HCT116 (cell line): ENCODE measurements at regions not wholly inside any gene's neighbourhood (a gene's known extent, or its start where the extent isn't known, plus 50 kb on each side); places are given as distances from the start of the nearest gene placed in this dataset.

ENCODE experiments used
- ATAC-seq: fragments of 200-7000 bp; cut with Tn5 transposase; 2 replicates; pipeline ENCODE4 v1.9.1; 2020; ENCODE audit warnings: mild to moderate bottlenecking, moderate library complexity
- BruUV-seq: library from RNA; stranded (reverse); fragments of 400-500 nt; replicated peaks from 2 replicates; lab custom pipeline; 2021; lab: Mats Ljungman, UMichigan
- CTCF ChIA-PET: fragments of 300-600 bp; sonication (Branson Sonifier 250); formaldehyde crosslinking; loops from one replicate; lab custom pipeline; 2021; ENCODE audit warnings: antibody characterized with exemption; lab: Charles Lee
- POLR2A ChIA-PET: fragments of 300-600, 350-600 bp; sonication (Branson Sonifier 250); formaldehyde crosslinking; loops from one replicate; lab custom pipeline; 2021; ENCODE audit warnings: antibody characterized with exemption; lab: Charles Lee
- RAD21 ChIA-PET, 2 experiments: fragments of 300-600 bp; sonication (Branson Sonifier 250); formaldehyde crosslinking; loops; one replicate each; lab custom pipeline; 2023; ENCODE audit warnings: low total read pairs in 2 of 2; ENCODE audit not compliant: uncharacterized antibody in 2 of 2, unreplicated experiment in 2 of 2, low non-redundant PET in 1 of 2; lab: Charles Lee
- DNase-seq: peaks from one replicate; pipeline ENCODE4 v3.0.0-alpha.2; 2010; ENCODE audit warnings: low read depth, low spot score
- H2AFZ ChIP-seq: fragments of 200-600 bp; shearing (Covaris generic), sonication (generic); 2 replicates; pipeline ENCODE4 v1.6.1; 2017; ENCODE audit warnings: low read depth, mixed run types, mixed read lengths, antibody characterized with exemption, low read length; ENCODE audit not compliant: poor library complexity, severe bottlenecking
- H3K27ac ChIP-seq: 2 replicates; pipeline ENCODE4 v1.5.1; 2012; ENCODE audit warnings: low read depth, low read length
- H3K27me3 ChIP-seq: fragments of 200-600 bp; sonication (generic); 2 replicates; pipeline ENCODE4 v1.6.1; 2016; ENCODE audit warnings: mixed run types, low read length, mixed read lengths; ENCODE audit not compliant: insufficient read depth
- H3K36me3 ChIP-seq, 2 experiments: fragments of 200-500 bp in 1 of 2; fragments of 200-600 bp in 1 of 2; sonication (Bioruptor generic) in 1 of 2; sonication (generic) in 1 of 2; 2 replicates each; pipeline versions ENCODE4 v1.5.1 to v1.6.1; 2014 to 2016; ENCODE audit warnings: low read length in 2 of 2, inconsistent platforms in 1 of 2, mixed read lengths in 1 of 2, mixed run types in 1 of 2; ENCODE audit not compliant: insufficient read depth in 2 of 2, control insufficient read depth in 1 of 2
- H3K4me1 ChIP-seq, 2 experiments: fragments of 200-600 bp in 1 of 2; sonication (generic) in 1 of 2; 2 replicates each; pipeline versions ENCODE4 v1.5.1 to v1.6.1; 2012 to 2017; ENCODE audit warnings: low read length in 2 of 2, inconsistent platforms in 1 of 2, mild to moderate bottlenecking in 1 of 2, mixed read lengths in 1 of 2, mixed run types in 1 of 2, moderate library complexity in 1 of 2; ENCODE audit not compliant: insufficient read depth in 2 of 2, control insufficient read depth in 1 of 2
- H3K4me2 ChIP-seq: fragments of 200-600 bp; sonication (generic); 2 replicates; pipeline ENCODE4 v1.6.1; 2017; ENCODE audit warnings: mixed run types, low read length, mixed read lengths
- H3K4me3 ChIP-seq, 2 experiments: fragments of 200-600 bp in 1 of 2; sonication (generic) in 1 of 2; replicated peaks in 1 of 2; 2 replicates each; pipeline ENCODE4 v1.5.1; 2011 to 2016; ENCODE audit warnings: low read length in 2 of 2, control low read depth in 1 of 2, low read depth in 1 of 2, mild to moderate bottlenecking in 1 of 2, mixed read lengths in 1 of 2, mixed run types in 1 of 2
- H3K79me2 ChIP-seq: fragments of 200-600 bp; sonication (generic); 2 replicates; pipeline ENCODE4 v1.6.1; 2017; ENCODE audit warnings: mild to moderate bottlenecking, mixed run types, low read length, moderate library complexity, mixed read lengths; ENCODE audit not compliant: insufficient read depth
- H3K9ac ChIP-seq: fragments of 200-600 bp; sonication (generic); 2 replicates; pipeline ENCODE4 v1.6.1; 2016; ENCODE audit warnings: low read length, mixed read lengths
- H3K9me2 ChIP-seq: fragments of 200-600 bp; sonication (generic), shearing (Covaris generic); 2 replicates; pipeline ENCODE4 v1.6.1; 2017; ENCODE audit warnings: mixed run types, mild to moderate bottlenecking, moderate library complexity; ENCODE audit not compliant: insufficient read depth
- H3K9me3 ChIP-seq, 2 experiments: fragments of 200-500 bp in 1 of 2; fragments of 200-600 bp in 1 of 2; sonication (Bioruptor generic) in 1 of 2; sonication (generic) in 1 of 2; 2 replicates each; pipeline ENCODE4 v1.6.1; 2014 to 2017; ENCODE audit warnings: low read length in 2 of 2, mixed read lengths in 2 of 2, inconsistent platforms in 1 of 2, low read depth in 1 of 2, mild to moderate bottlenecking in 1 of 2, mixed run types in 1 of 2, moderate library complexity in 1 of 2; ENCODE audit not compliant: control insufficient read depth in 1 of 2, insufficient read depth in 1 of 2
- H4K20me1 ChIP-seq: fragments of 200-600 bp; sonication (generic), shearing (Covaris generic); 2 replicates; pipeline ENCODE4 v1.6.1; 2017; ENCODE audit warnings: mixed run types, mild to moderate bottlenecking, moderate library complexity; ENCODE audit not compliant: insufficient read depth
- CBX3 ChIP-seq: IDR thresholded peaks from 2 replicates; pipeline ENCODE4 v1.6.1; 2012; ENCODE audit warnings: low read depth
- CEBPB ChIP-seq: IDR thresholded peaks from 2 replicates; pipeline ENCODE4 v1.6.1; 2012; ENCODE audit warnings: low read depth
- ELF1 ChIP-seq: IDR thresholded peaks from 2 replicates; pipeline ENCODE4 v1.6.1; 2012; ENCODE audit warnings: low read depth, borderline replicate concordance
- EZH2 ChIP-seq: fragments of 200-600 bp; sonication (generic); IDR thresholded peaks from 2 replicates; pipeline ENCODE4 v1.6.1; 2017; ENCODE audit warnings: antibody characterized with exemption, mixed run types
- EZH2phosphoT487 ChIP-seq: fragments of 200-600 bp; IDR thresholded peaks from 2 replicates; pipeline ENCODE4 v1.6.1; 2018; ENCODE audit warnings: antibody characterized with exemption, borderline replicate concordance
- FOSL1 ChIP-seq: IDR thresholded peaks from 2 replicates; pipeline ENCODE4 v1.6.1; 2012; ENCODE audit warnings: low read depth
- JUND ChIP-seq: IDR thresholded peaks from 2 replicates; pipeline ENCODE4 v1.6.1; 2012
- MAX ChIP-seq: IDR thresholded peaks from 2 replicates; pipeline ENCODE4 v1.6.1; 2012
- POLR2A ChIP-seq: IDR thresholded peaks from 2 replicates; pipeline ENCODE4 v1.7.0; 2011; ENCODE audit warnings: borderline replicate concordance; ENCODE audit not compliant: insufficient read depth, insufficient read length; ENCODE audit errors: extremely low read depth
- POLR2AphosphoS5 ChIP-seq: IDR thresholded peaks from 2 replicates; pipeline ENCODE4 v1.6.1; 2011; ENCODE audit warnings: mild to moderate bottlenecking, low read depth, low read length, moderate library complexity
- RAD21 ChIP-seq: IDR thresholded peaks from 2 replicates; pipeline ENCODE4 v1.6.1; 2012; ENCODE audit warnings: low read depth, mild to moderate bottlenecking
- SIN3A ChIP-seq: IDR thresholded peaks from 2 replicates; pipeline ENCODE4 v1.6.1; 2012; ENCODE audit warnings: low read depth
- SP1 ChIP-seq: IDR thresholded peaks from 2 replicates; pipeline ENCODE4 v1.6.1; 2012; ENCODE audit warnings: low read depth
- TCF7L2 ChIP-seq: IDR thresholded peaks from 2 replicates; pipeline ENCODE4 v1.7.0; 2011; ENCODE audit warnings: borderline replicate concordance, inconsistent platforms; ENCODE audit not compliant: insufficient read depth, insufficient read length; ENCODE audit errors: extremely low read depth
- YY1 ChIP-seq: IDR thresholded peaks from 2 replicates; pipeline ENCODE4 v1.6.1; 2011; ENCODE audit warnings: low read length, low read depth, moderate library complexity, mild to moderate bottlenecking; ENCODE audit not compliant: insufficient replicate concordance; ENCODE audit errors: extremely low read depth
- ZBTB33 ChIP-seq: IDR thresholded peaks from 2 replicates; pipeline ENCODE4 v1.6.1; 2011; ENCODE audit warnings: mild to moderate bottlenecking, low read length, moderate library complexity; ENCODE audit not compliant: insufficient replicate concordance; ENCODE audit errors: extremely low read depth
- ZFX ChIP-seq: fragments of 450-650 bp; IDR thresholded peaks from 2 replicates; pipeline ENCODE4 v1.6.1; 2017
- ZNF274 ChIP-seq: fragments of 200-500 bp; sonication (Bioruptor generic); IDR thresholded peaks from 2 replicates; pipeline ENCODE4 v1.6.1; 2014; ENCODE audit warnings: mild to moderate bottlenecking, low read depth, low read length, inconsistent platforms
- intact Hi-C: fragments of 100-400 bp; cut with micrococcal nuclease; formaldehyde crosslinking; loops from 2 replicates; pipeline ENCODE4 v1.10.0; 2022

- no peaks in the 10 kb centered on the region for H3K36me3 ChIP-seq
- DNase-seq = no peak
- no peak overlapping the region for H2AFZ ChIP-seq
- H3K27me3 ChIP-seq = no peaks in the 10 kb centered on the region
- H3K4me2 ChIP-seq = no peak overlapping the region
- ChIA-PET CTCF (no interaction called here), RAD21 (no interaction called here), POLR2A (no interaction called here)
- H3K4me3 ChIP-seq = no peak overlapping the region
- H3K9me2 ChIP-seq = no peaks in the 10 kb centered on the region
- BruUV-seq = no TSS peak
- no peak overlapping the region for H3K9ac ChIP-seq
- H3K4me1 ChIP-seq = no peaks in the 10 kb centered on the region
- no peaks in the 10 kb centered on the region; a peak in 1 of 4 replicates for H3K9me3 ChIP-seq
- intact Hi-C loops = no loop called here
- TF ChIP-seq TCF7L2 = no peak
- no peak for TF ChIP-seq POLR2AphosphoS5
- no peak for TF ChIP-seq SIN3A
- TF ChIP-seq CBX3 = no peak
- no peak for TF ChIP-seq FOSL1
- TF ChIP-seq EZH2 = no peak
- no peak for TF ChIP-seq ZFX
- TF ChIP-seq YY1 = no peak
- no peak for TF ChIP-seq ZBTB33
- no peak for TF ChIP-seq JUND
- TF ChIP-seq SP1 = no peak
- TF ChIP-seq RAD21 = no peak
- no peak for TF ChIP-seq POLR2A
- no peak for TF ChIP-seq MAX
- TF ChIP-seq ELF1 = no peak
- no peak for TF ChIP-seq EZH2phosphoT487
- no peak for TF ChIP-seq ZNF274
- no peak for TF ChIP-seq CEBPB
- no peaks in the 10 kb centered on the region for H4K20me1 ChIP-seq
- no peaks in the 10 kb centered on the region for H3K79me2 ChIP-seq
- no peak for ATAC-seq
- H3K27ac ChIP-seq = no peak overlapping the region
These were observed 631.1 kb upstream of the HTR1E start for GRCh38 chr6:86306210-86306609.
